ENCODE measurements at regions not wholly inside any gene's neighbourhood (a gene's known extent, or its start where the extent isn't known, plus 50 kb on each side); places are given as distances from the start of the nearest gene placed in this dataset.

GRCh38 chr1:30383221-30383711 lies 340.1 kb downstream of the MATN1 start:
- TF ChIP-seq POLR2A (IDR thresholded peaks at IDR 0.05; ENCODE audit: low read depth, low read length), result no peak
- TF ChIP-seq TAF1 (IDR thresholded peaks at IDR 0.05; ENCODE audit: borderline replicate concordance, low read depth, low read length), result no peak
